IMR-90 (cell line): ENCODE measurements at regions not wholly inside any gene's neighbourhood (a gene's known extent, or its start where the extent isn't known, plus 50 kb on each side); places are given as distances from the start of the nearest gene placed in this dataset.

Source experiments
- ATAC-seq: fragments of 200-7000 bp; cut with Tn5 transposase; 2 replicates; pipeline ENCODE4 v1.9.1; 2020; ENCODE audit warnings: low read depth, mild to moderate bottlenecking, moderate library complexity
- BruUV-seq: library from RNA; stranded (reverse); fragments of 400-500 nt; replicated peaks from 2 replicates; lab custom pipeline; 2021; lab: Mats Ljungman, UMichigan
- CTCF ChIA-PET: fragments of 300-600 bp; formaldehyde crosslinking; extraction: SDS; loops from one replicate; lab custom pipeline; 2021; ENCODE audit warnings: antibody characterized with exemption; lab: Yijun Ruan, JAX
- POLR2A ChIA-PET: fragments of 300-600 bp; sonication (Branson Sonifier 250); formaldehyde crosslinking; loops from one replicate; lab custom pipeline; 2022; ENCODE audit warnings: antibody characterized with exemption; ENCODE audit not compliant: unreplicated experiment; lab: Charles Lee
- DNase-seq: peaks from one replicate; pipeline ENCODE4 v3.0.0; 2013
- H2AFZ ChIP-seq: replicated peaks from 2 replicates; pipeline ENCODE3; 2013; ENCODE audit warnings: low read length, mild to moderate bottlenecking; ENCODE audit not compliant: poor library complexity
- H2AK5ac ChIP-seq: 2 replicates; pipeline ENCODE4 v1.6.1; 2013; ENCODE audit warnings: low read depth, low read length, inconsistent platforms
- H2AK9ac ChIP-seq: replicated peaks from 2 replicates; pipeline ENCODE3; 2013; ENCODE audit warnings: mild to moderate bottlenecking, low read depth, low read length, moderate library complexity; ENCODE audit not compliant: poor library complexity
- H2BK120ac ChIP-seq: 2 replicates; pipeline ENCODE4 v1.6.1; 2013; ENCODE audit warnings: low read depth, low read length, inconsistent platforms
- H2BK15ac ChIP-seq: 3 replicates; pipeline ENCODE4 v1.6.1; 2013; ENCODE audit warnings: low read depth, low read length, inconsistent platforms
- H2BK20ac ChIP-seq: 2 replicates; pipeline ENCODE4 v1.6.1; 2013; ENCODE audit warnings: low read depth, mild to moderate bottlenecking, inconsistent platforms, low read length, moderate library complexity
- H2BK5ac ChIP-seq: 2 replicates; pipeline ENCODE4 v1.6.1; 2013; ENCODE audit warnings: mild to moderate bottlenecking, low read depth, low read length, inconsistent platforms; ENCODE audit not compliant: poor library complexity, severe bottlenecking
- H3K14ac ChIP-seq: replicated peaks from 2 replicates; pipeline ENCODE4 v1.6.1; 2013; ENCODE audit warnings: low read depth, low read length, inconsistent platforms
- H3K18ac ChIP-seq: 2 replicates; pipeline ENCODE4 v1.6.1; 2013; ENCODE audit warnings: low read depth, low read length, control low read depth
- H3K23ac ChIP-seq: 2 replicates; pipeline ENCODE4 v1.6.1; 2013; ENCODE audit warnings: low read depth, low read length, inconsistent platforms
- H3K27ac ChIP-seq: 2 replicates; pipeline ENCODE4 v1.5.1; 2013; ENCODE audit warnings: mild to moderate bottlenecking, control low read depth, low read length; ENCODE audit not compliant: insufficient read depth
- H3K27me3 ChIP-seq: 2 replicates; pipeline ENCODE4 v1.6.1; 2013; ENCODE audit warnings: low read length; ENCODE audit not compliant: control insufficient read depth, insufficient read depth
- H3K36me3 ChIP-seq: 2 replicates; pipeline ENCODE4 v1.6.1; 2013; ENCODE audit warnings: low read length, mixed read lengths; ENCODE audit not compliant: control insufficient read depth, insufficient read depth
- H3K4ac ChIP-seq: 2 replicates; pipeline ENCODE4 v1.6.1; 2013; ENCODE audit warnings: low read depth, low read length, inconsistent platforms
- H3K4me1 ChIP-seq: 2 replicates; pipeline ENCODE4 v1.6.1; 2013; ENCODE audit warnings: low read length, mixed read lengths; ENCODE audit not compliant: control insufficient read depth, insufficient read depth
- H3K4me2 ChIP-seq: 2 replicates; pipeline ENCODE4 v1.6.1; 2013; ENCODE audit warnings: low read depth, mild to moderate bottlenecking, control low read depth, low read length, moderate library complexity
- H3K4me3 ChIP-seq: 2 replicates; pipeline ENCODE4 v1.5.1; 2013; ENCODE audit warnings: low read depth, mild to moderate bottlenecking, control low read depth, low read length, moderate library complexity; ENCODE audit not compliant: insufficient read depth
- H3K56ac ChIP-seq: 2 replicates; pipeline ENCODE4 v1.6.1; 2013; ENCODE audit warnings: low read length, inconsistent platforms; ENCODE audit not compliant: insufficient read depth; ENCODE audit errors: extremely low read depth
- H3K79me1 ChIP-seq, 2 experiments: 2 replicates each; pipeline ENCODE4 v1.6.1; 2013; ENCODE audit warnings: low read length in 2 of 2, inconsistent platforms in 1 of 2, low read depth in 1 of 2
- H3K9ac ChIP-seq: 2 replicates; pipeline ENCODE4 v1.6.1; 2013; ENCODE audit warnings: low read depth, low read length, control low read depth
- H3K9me1 ChIP-seq: 2 replicates; pipeline ENCODE4 v1.6.1; 2013; ENCODE audit warnings: low read length, inconsistent platforms; ENCODE audit not compliant: insufficient read depth
- H3K9me3 ChIP-seq: 2 replicates; pipeline ENCODE4 v1.6.1; 2013; ENCODE audit warnings: low read length; ENCODE audit not compliant: control insufficient read depth, insufficient read depth
- H4K20me1 ChIP-seq: 2 replicates; pipeline ENCODE4 v1.6.1; 2013; ENCODE audit warnings: low read length, inconsistent platforms; ENCODE audit not compliant: insufficient read depth
- H4K5ac ChIP-seq: 2 replicates; pipeline ENCODE4 v1.6.1; 2013; ENCODE audit warnings: mild to moderate bottlenecking, low read depth, low read length, control low read depth
- H4K8ac ChIP-seq, 2 experiments: 2 replicates each; pipeline ENCODE4 v1.6.1; 2013; ENCODE audit warnings: low read depth in 2 of 2, low read length in 2 of 2, control low read depth in 1 of 2, inconsistent platforms in 1 of 2
- H4K91ac ChIP-seq: 2 replicates; pipeline ENCODE4 v1.6.1; 2013; ENCODE audit warnings: low read depth, low read length, inconsistent platforms; ENCODE audit not compliant: insufficient read depth
- BHLHE40 ChIP-seq: fragments of 150-350 bp; IDR thresholded peaks from 2 replicates; pipeline ENCODE4 v1.6.1; 2016; ENCODE audit warnings: mild to moderate bottlenecking, low read depth, low read length
- CEBPB ChIP-seq: IDR thresholded peaks from 2 replicates; pipeline ENCODE4 v1.6.1; 2012; ENCODE audit warnings: low read depth, low read length, improper control_type of control experiment
- CHD1 ChIP-seq: IDR thresholded peaks from 2 replicates; pipeline ENCODE4 v1.6.1; 2012; ENCODE audit warnings: low read depth, low read length, improper control_type of control experiment
- FOS ChIP-seq: fragments of 150-350 bp; IDR thresholded peaks from 2 replicates; pipeline ENCODE4 v1.6.1; 2016; ENCODE audit warnings: low read depth, low read length
- MAFK ChIP-seq: IDR thresholded peaks from 2 replicates; pipeline ENCODE4 v1.6.1; 2012; ENCODE audit warnings: low read depth, low read length, improper control_type of control experiment
- NFE2L2 ChIP-seq: fragments of 150-350 bp; IDR thresholded peaks from 2 replicates; pipeline ENCODE4 v1.6.1; 2016; ENCODE audit warnings: low read depth, mild to moderate bottlenecking, low read length
- POLR2A ChIP-seq: IDR thresholded peaks from 2 replicates; pipeline ENCODE4 v1.6.1; 2012; ENCODE audit warnings: mild to moderate bottlenecking, low read depth, low read length
- RAD21 ChIP-seq: IDR thresholded peaks from 2 replicates; pipeline ENCODE4 v1.6.1; 2012; ENCODE audit warnings: low read length, improper control_type of control experiment
- SMC3 ChIP-seq: fragments of 150-350 bp; IDR thresholded peaks from 2 replicates; pipeline ENCODE4 v1.6.1; 2016; ENCODE audit warnings: low read depth, mild to moderate bottlenecking, antibody characterized with exemption, low read length, moderate library complexity
- WGBS, 2 experiments: methylation state at CpG; one replicate each; pipeline versions ENCODE4 v1.1.5 to v1.1.7; 2013; ENCODE audit warnings: missing lambda C conversion rate in 2 of 2; ENCODE audit not compliant: insufficient read length in 1 of 2; ENCODE audit errors: extremely low coverage in 2 of 2; 5-methylcytosine and 5-hydroxymethylcytosine counted together
- dilution Hi-C: fragments of 300-500 bp; cut with HindIII; formaldehyde crosslinking; loops from one replicate; pipeline ENCODE4 v1.14.3; 2018; ENCODE audit warnings: low sequenced_read_pairs; ENCODE audit not compliant: unreplicated experiment
- in situ Hi-C: fragments of 300-500 bp; cut with MboI; formaldehyde crosslinking; loops from 3 replicates; pipeline ENCODE4 v1.14.3; 2019; ENCODE audit warnings: low sequenced_read_pairs, inconsistent platforms, mixed read lengths
- intact Hi-C: fragments of 100-400 bp; cut with micrococcal nuclease; formaldehyde crosslinking; loops from 2 replicates; pipeline ENCODE4 v1.10.0; 2022

DNA sequence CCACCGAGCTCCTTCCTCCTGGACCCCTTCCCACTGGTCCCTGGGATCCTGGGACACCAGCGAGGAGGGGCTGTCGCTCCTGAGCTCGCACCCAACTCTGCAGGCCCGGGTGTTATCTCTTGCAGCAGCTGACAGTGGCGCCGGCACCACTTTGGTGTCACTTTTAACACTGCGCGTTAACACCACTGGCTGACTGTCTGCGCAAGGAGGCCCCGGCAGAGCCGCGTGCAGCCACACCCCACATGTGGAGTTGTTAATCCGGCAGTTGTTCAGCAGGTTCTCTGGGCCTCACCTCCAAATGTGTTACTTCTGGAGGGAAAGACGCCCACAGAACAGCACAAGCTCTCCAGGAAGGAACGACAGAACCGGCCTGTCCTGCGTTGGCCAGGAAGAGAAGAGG is 155.0 kb upstream of the GLI2 start:
- intact Hi-C loops = no loop called here

More for the DNA sequence above, 155.0 kb upstream of the GLI2 start:
- Histone ChIP-seq H3K4me2 (no peak overlapping the region), H3K56ac (no peak overlapping the region), H3K27me3 (peaks cover 45% of the 10 kb centered on the region), H2AFZ (no peak overlapping the region), H3K18ac (no peak overlapping the region), H4K5ac (no peak overlapping the region), H4K20me1 (no peaks in the 10 kb centered on the region), H3K79me1 (no peaks in the 10 kb centered on the region), H2BK5ac (no peak overlapping the region), H2BK15ac (no peak overlapping the region), H4K8ac (no peak overlapping the region), H3K9ac (no peak overlapping the region), H3K36me3 (no peaks in the 10 kb centered on the region), H3K9me3 (peaks cover 13% of the 10 kb centered on the region), H3K4ac (no peak overlapping the region), H3K23ac (no peak overlapping the region), H3K4me3 (no peak overlapping the region), H3K4me1 (no peaks in the 10 kb centered on the region), H3K27ac (no peak overlapping the region), H2BK20ac (no peak overlapping the region), H4K91ac (no peak overlapping the region), H3K14ac (no peak overlapping the region), H3K9me1 (0 out of 2 replicates have a peak, but pooled peaks cover 6% of the 10 kb centered on the region), H2AK5ac (no peak overlapping the region), H2BK120ac (no peak overlapping the region), H2AK9ac (no peak overlapping the region)
- ATAC-seq = no peak
- no peak for TF ChIP-seq CHD1
- TF ChIP-seq SMC3 = no peak
- no peak for TF ChIP-seq POLR2A
- no peak for TF ChIP-seq CEBPB
- TF ChIP-seq BHLHE40 = no peak
- TF ChIP-seq MAFK = no peak
- TF ChIP-seq NFE2L2 = no peak
- TF ChIP-seq RAD21 = no peak
- TF ChIP-seq FOS = no peak
- in situ Hi-C loops = no loop called here
- ChIA-PET POLR2A (no interaction called here), CTCF (no interaction called here)
- BruUV-seq = no TSS peak
- WGBS, 2 experiments = 37% methylated on average over 5 of the region's 18 CpGs; no CpG with 5 or more reads in 1 of the 2 experiments
- dilution Hi-C loops = no loop called here
- DNase-seq = no peak
